GM12873 (cell line): ENCODE measurements at regions not wholly inside any gene's neighbourhood (a gene's known extent, or its start where the extent isn't known, plus 50 kb on each side); places are given as distances from the start of the nearest gene placed in this dataset.

Experiments
- TF ChIP-seq, protein P1 (sequence below): IDR thresholded peaks from 2 replicates; pipeline ENCODE4 v1.5.1; 2012; ENCODE audit warnings: low read depth, mild to moderate bottlenecking, moderate library complexity, low read length, control low read depth; ENCODE audit not compliant: insufficient read depth; ENCODE audit errors: missing control alignments

DNA sequence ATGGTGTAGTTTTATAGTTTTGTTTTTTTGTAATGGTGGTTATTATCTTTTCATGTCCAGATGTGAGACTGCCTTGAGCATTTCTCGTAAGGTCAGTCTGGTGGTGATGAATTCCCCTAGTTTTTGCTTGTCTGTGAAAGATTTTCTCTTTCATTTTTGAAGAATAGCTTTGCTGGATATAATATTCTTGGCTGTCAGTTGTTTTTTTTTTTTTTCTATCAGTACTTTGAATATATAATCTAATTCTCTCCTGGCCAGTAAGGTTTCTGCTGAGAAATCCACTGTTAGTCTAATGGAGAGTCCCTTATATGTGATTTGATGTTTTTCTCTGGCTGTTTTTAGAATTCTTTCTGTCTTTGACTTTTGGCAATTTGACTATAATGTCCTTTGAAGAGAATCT lies 106.9 kb downstream of the CARTPT start:
- TF ChIP-seq, protein P1, sequence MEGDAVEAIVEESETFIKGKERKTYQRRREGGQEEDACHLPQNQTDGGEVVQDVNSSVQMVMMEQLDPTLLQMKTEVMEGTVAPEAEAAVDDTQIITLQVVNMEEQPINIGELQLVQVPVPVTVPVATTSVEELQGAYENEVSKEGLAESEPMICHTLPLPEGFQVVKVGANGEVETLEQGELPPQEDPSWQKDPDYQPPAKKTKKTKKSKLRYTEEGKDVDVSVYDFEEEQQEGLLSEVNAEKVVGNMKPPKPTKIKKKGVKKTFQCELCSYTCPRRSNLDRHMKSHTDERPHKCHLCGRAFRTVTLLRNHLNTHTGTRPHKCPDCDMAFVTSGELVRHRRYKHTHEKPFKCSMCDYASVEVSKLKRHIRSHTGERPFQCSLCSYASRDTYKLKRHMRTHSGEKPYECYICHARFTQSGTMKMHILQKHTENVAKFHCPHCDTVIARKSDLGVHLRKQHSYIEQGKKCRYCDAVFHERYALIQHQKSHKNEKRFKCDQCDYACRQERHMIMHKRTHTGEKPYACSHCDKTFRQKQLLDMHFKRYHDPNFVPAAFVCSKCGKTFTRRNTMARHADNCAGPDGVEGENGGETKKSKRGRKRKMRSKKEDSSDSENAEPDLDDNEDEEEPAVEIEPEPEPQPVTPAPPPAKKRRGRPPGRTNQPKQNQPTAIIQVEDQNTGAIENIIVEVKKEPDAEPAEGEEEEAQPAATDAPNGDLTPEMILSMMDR, result no peak

DNA sequence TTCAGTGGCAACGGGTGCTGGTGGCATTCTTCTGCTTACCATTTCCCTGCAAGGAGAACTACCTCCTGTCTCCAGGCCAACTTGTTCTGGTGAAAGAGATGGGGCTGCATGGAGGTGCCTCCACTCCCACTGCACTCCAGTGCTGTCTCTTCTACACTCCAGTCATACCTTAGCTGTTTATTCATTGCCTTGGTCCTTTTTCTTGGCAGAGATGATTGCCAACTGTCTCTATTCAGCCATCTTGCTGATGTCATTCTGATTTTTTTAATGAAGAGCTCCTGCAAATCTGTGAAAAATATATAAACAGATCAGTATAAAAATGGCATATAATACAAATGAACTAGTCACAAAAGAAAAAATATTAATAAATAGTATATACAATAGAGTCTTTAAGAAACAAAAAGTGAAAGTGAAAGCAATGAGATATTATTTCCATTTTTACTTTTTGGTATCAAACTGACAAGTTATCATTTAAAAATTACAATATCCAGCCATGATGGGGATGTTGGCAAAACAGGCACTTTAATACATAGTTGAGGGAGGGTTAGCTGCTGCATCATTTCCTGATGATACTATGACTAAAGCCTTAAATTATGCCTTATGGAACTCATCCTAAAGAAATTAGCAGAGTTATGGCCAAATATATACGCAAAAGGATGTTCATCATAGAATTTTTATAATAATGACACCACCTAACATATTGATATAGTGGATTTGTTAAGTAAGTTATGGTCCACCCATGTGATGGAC lies 109.4 kb downstream of the CARTPT start:
- TF ChIP-seq, protein P1, result no peak

DNA sequence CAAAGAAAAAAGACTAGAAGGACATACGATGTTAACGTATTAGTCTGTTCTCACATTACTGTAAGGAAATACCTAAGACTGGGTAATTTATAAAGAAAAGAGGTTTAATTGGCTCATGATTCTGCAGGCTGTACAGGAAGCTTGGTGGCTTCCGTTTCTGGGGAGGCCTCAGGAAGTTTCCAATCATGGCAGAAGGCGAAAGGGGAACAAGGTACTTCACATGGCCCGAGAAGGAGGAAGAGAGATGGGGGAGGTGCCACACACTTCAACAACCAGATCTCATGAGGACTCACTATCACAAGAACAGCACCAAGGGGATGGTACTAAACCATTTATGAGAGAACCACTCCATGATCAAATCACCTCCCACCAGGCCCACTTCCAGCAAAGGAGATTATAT lies 110.1 kb downstream of the CARTPT start:
- TF ChIP-seq, protein P1, result no peak

DNA sequence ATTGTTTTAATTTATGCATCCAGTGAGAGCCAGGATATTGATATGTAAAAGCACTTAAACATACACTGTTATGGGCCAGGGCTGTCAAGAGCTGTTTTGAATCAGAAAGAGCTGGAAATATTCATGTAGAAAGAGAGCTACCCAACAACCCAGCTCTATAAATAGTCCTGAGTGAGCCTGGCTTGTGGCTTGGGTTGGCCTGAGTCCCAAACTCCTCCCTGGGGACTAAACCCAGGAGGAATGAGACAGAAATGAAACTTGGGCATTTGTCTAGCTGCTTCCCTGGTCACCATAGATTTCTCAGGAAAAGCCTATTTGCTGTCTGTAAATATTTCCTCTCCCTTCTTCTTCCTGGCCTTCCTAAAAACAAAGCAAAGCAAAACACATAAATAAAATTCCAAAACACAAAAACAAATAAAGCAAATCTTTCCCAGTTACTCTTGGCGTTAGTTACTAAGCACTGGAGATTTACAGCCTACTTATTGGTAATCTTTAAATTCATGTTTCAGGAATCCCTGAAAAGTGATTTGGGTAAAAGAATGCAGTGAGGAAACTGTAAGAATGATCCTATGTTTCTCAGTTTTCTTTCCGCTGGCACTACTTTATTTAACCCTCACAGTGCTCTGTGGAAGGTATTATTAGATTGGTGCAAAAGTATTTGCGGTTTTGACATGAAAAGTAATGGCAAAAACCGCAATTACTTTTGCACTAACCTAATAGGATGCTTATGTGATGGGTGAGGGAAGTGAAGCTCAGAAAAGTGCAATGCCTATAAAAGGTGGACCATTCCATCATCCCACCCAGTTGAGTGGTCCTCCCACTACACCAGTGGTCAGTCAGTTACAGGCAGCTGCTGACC lies 111.8 kb downstream of the CARTPT start:
- TF ChIP-seq, protein P1, result no peak

DNA sequence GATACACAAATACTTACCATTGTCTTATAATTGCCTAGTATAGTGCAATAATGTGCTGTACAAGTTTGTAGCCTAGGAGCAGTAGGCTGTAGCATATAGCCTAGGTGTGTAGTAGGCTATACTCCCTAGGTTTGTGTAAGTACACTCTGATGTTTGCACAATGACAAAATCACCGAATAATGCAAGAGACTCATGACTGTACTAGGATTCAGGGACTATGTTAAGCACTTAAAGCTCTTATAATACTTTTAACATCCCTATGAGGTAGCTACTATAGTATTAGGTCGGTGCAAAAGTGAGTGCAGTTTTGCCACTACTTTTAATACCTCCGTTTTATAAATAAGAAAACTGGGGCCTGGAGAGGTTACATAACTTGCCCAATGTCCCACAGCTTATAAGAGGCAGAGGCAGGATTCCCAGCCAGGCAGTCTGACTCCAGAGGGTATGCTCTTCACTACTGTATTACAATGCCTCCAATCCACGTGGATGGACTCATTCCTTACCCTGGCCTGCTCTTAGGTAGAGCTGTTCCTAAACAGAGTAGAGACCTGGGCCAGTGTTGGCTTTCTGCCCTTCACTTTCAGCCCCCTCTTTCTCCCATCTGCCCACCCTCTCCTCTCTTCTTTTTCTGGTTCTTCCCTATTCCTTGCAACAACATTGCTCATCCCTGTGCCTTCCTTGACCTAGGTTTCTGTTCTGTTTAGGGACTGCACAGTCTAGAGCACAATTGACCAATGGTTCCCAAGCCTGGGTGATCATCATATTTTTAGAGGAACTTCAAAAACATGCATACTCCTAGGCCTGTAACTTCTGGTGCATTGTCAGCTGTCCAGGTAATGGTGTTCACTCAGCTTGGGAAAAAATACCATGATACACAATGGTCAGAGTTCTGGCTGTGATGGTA lies 114.0 kb downstream of the CARTPT start:
- TF ChIP-seq, protein P1, result no peak

DNA sequence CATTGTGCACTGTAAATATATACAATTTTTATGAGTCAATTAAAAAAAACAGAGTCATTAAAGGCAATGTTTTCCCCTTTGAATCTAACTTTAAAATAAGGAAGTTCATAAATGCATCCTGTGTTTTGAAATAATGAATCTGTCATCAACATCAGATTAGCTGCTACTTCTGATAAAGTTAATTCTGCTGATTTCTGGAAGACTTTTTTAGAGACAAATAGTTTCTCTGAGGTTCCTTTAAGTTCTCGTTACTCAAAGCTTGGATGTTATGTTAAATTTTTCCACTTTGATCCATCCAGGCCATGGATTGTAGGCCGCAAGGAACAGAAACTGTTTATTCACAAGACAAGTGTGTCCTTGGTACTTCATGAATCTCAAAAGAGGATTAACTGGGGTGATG lies 115.5 kb downstream of the CARTPT start:
- TF ChIP-seq, protein P1, result no peak
